ENCODE measurements at regions not wholly inside any gene's neighbourhood (a gene's known extent, or its start where the extent isn't known, plus 50 kb on each side); places are given as distances from the start of the nearest gene placed in this dataset.

- TF ChIP-seq CTCF (IDR thresholded peaks at IDR 0.05; ENCODE audit: unreplicated experiment): no peak
- no peaks in the 10 kb centered on the region for H3K9me3 Mint-ChIP-seq (ENCODE audit: unreplicated experiment)
- peaks cover 5% of the 10 kb centered on the region for H3K36me3 Mint-ChIP-seq (ENCODE audit: low read depth, unreplicated experiment)
- H3K27me3 Mint-ChIP-seq (ENCODE audit: unreplicated experiment): no peaks in the 10 kb centered on the region
- no peak overlapping the region for H3K4me3 Mint-ChIP-seq (ENCODE audit: unreplicated experiment)
- peaks cover 29% of the 10 kb centered on the region for H3K4me1 Mint-ChIP-seq (ENCODE audit: unreplicated experiment)
- H3K27ac Mint-ChIP-seq (ENCODE audit: unreplicated experiment): no peak overlapping the region
- no peak for DNase-seq (ENCODE audit: low spot score)
Observed at GRCh38 chr2:157936406-157936805, 60.3 kb upstream of the ACVR1 start.

GRCh38 chr2:157935378-157935906 lies 59.3 kb upstream of the ACVR1 start:
- Mint-ChIP-seq H3K27me3 (ENCODE audit: unreplicated experiment) (no peaks in the 10 kb centered on the region), H3K36me3 (ENCODE audit: low read depth, unreplicated experiment) (peaks cover 5% of the 10 kb centered on the region), H3K4me3 (ENCODE audit: unreplicated experiment) (no peak overlapping the region), H3K4me1 (ENCODE audit: unreplicated experiment) (peaks cover 20% of the 10 kb centered on the region), H3K27ac (ENCODE audit: unreplicated experiment) (no peak overlapping the region), H3K9me3 (ENCODE audit: unreplicated experiment) (no peaks in the 10 kb centered on the region)
- DNase-seq (ENCODE audit: low spot score): no peak
- no peak for TF ChIP-seq CTCF (IDR thresholded peaks at IDR 0.05; ENCODE audit: unreplicated experiment)

GRCh38 chr2:157934684-157935377 lies 58.7 kb upstream of the ACVR1 start:
- no peak overlapping the region for H3K4me3 Mint-ChIP-seq (ENCODE audit: unreplicated experiment)
- H3K27me3 Mint-ChIP-seq (ENCODE audit: unreplicated experiment): peaks cover 2% of the 10 kb centered on the region
- no peak for TF ChIP-seq CTCF (IDR thresholded peaks at IDR 0.05; ENCODE audit: unreplicated experiment)
- H3K36me3 Mint-ChIP-seq (ENCODE audit: low read depth, unreplicated experiment): peaks cover 5% of the 10 kb centered on the region
- H3K27ac Mint-ChIP-seq (ENCODE audit: unreplicated experiment): no peak overlapping the region
- H3K4me1 Mint-ChIP-seq (ENCODE audit: unreplicated experiment): peaks cover 20% of the 10 kb centered on the region
- DNase-seq (ENCODE audit: low spot score): no peak
- H3K9me3 Mint-ChIP-seq (ENCODE audit: unreplicated experiment): no peaks in the 10 kb centered on the region

- Mint-ChIP-seq H3K27ac (ENCODE audit: unreplicated experiment) (no peak overlapping the region), H3K9me3 (ENCODE audit: unreplicated experiment) (no peaks in the 10 kb centered on the region), H3K36me3 (ENCODE audit: low read depth, unreplicated experiment) (peaks cover 5% of the 10 kb centered on the region), H3K4me3 (ENCODE audit: unreplicated experiment) (no peak overlapping the region), H3K4me1 (ENCODE audit: unreplicated experiment) (peaks cover 23% of the 10 kb centered on the region), H3K27me3 (ENCODE audit: unreplicated experiment) (peaks cover 2% of the 10 kb centered on the region)
- no peak for DNase-seq (ENCODE audit: low spot score)
- no peak for TF ChIP-seq CTCF (IDR thresholded peaks at IDR 0.05; ENCODE audit: unreplicated experiment)
Observed at GRCh38 chr2:157933160-157933920, 57.2 kb upstream of the ACVR1 start.

All from endothelial cell (in vitro differentiated cells).